Activated naive CD4-positive, alpha-beta T cell treated with anti-CD3 and anti-CD28 coated beads, Interleukin-2, amount 50 U/mL, for 16 hours (primary cell): ENCODE measurements at regions not wholly inside any gene's neighbourhood (a gene's known extent, or its start where the extent isn't known, plus 50 kb on each side); places are given as distances from the start of the nearest gene placed in this dataset.
"Not testable (repeated sequence)": the region's sequence is repeated elsewhere in the genome, so short reads cannot be mapped to it uniquely, and the experiment has no call there.

ENCODE experiments used
- DNase-seq: peaks from one replicate; pipeline ENCODE4 v3.0.0-alpha.2; 2020

GRCh38 chr14:65153101-65153500 lies 50.8 kb upstream of the MAX start:
- DNase-seq = no peak

- DNase-seq = no peak
These were observed 54.5 kb upstream of the MAX start for GRCh38 chr14:65156568-65157366.

GRCh38 chr14:65159281-65160062 lies 57.2 kb upstream of the MAX start:
- no peak for DNase-seq

GRCh38 chr14:65160091-65160490 lies 57.8 kb upstream of the MAX start:
- no peak for DNase-seq

GRCh38 chr14:65162031-65162430 lies 59.7 kb upstream of the MAX start:
- no peak for DNase-seq

- DNase-seq = peak; percentile 32
These were observed 61.9 kb upstream of the MAX start for GRCh38 chr14:65164068-65164824.

GRCh38 chr14:65164825-65165135 lies 62.5 kb upstream of the MAX start:
- no peak for DNase-seq

- no peak for DNase-seq
These were observed 64.8 kb upstream of the MAX start for GRCh38 chr14:65167072-65167645.

GRCh38 chr14:65168840-65169239 lies 66.5 kb upstream of the MAX start:
- DNase-seq = no peak

GRCh38 chr14:65169351-65169750 lies 67.0 kb upstream of the MAX start:
- DNase-seq = no peak

- DNase-seq = no peak
These were observed 68.0 kb upstream of the MAX start for GRCh38 chr14:65170318-65170717.

- DNase-seq = peak; percentile 49
These were observed 68.6 kb upstream of the MAX start for GRCh38 chr14:65170768-65171507.

- DNase-seq = no peak
These were observed 71.8 kb upstream of the MAX start for GRCh38 chr14:65173973-65174693.

- DNase-seq = no peak
These were observed 72.5 kb upstream of the MAX start for GRCh38 chr14:65174783-65175182.

GRCh38 chr14:65177551-65177950 lies 75.2 kb upstream of the MAX start:
- no peak for DNase-seq

GRCh38 chr14:65179231-65179630 lies 76.9 kb upstream of the MAX start:
- not testable (repeated sequence) for DNase-seq

GRCh38 chr14:65179918-65180724 lies 77.8 kb upstream of the MAX start:
- peak; percentile 19 for DNase-seq

GRCh38 chr14:65180725-65181025 lies 78.4 kb upstream of the MAX start:
- no peak for DNase-seq

GRCh38 chr14:65184032-65184764 lies 81.9 kb upstream of the MAX start:
- DNase-seq = no peak

- no peak for DNase-seq
These were observed 83.5 kb upstream of the MAX start for GRCh38 chr14:65185829-65186228.

- no peak for DNase-seq
These were observed 84.6 kb upstream of the MAX start for GRCh38 chr14:65186951-65187350.
